Thoracic aorta (tissue), 2 donors: ENCODE measurements at regions not wholly inside any gene's neighbourhood (a gene's known extent, or its start where the extent isn't known, plus 50 kb on each side); places are given as distances from the start of the nearest gene placed in this dataset.

ENCODE experiments used
- ATAC-seq: fragments of 150-250 bp; one replicate; pipeline ENCODE4 v1.8.0; 2017; ENCODE audit warnings: low read depth; ENCODE audit not compliant: insufficient number of reproducible peaks, low FRiP score
- DNase-seq: peaks from one replicate; pipeline ENCODE4 v3.0.0-alpha.2; 2020; ENCODE audit warnings: low spot score
- H3K27ac ChIP-seq, 2 donors: fragments of 200-600 bp; sonication (generic); 1 replicate in 1 of 2; 2 replicates in 1 of 2; pipeline ENCODE4 v1.5.1; 2016; ENCODE audit warnings: mild to moderate bottlenecking in 2 of 2, moderate library complexity in 2 of 2
- H3K27me3 ChIP-seq: fragments of 200-600 bp; sonication (generic); replicated peaks from 2 replicates; pipeline ENCODE4 v1.6.0; 2016; ENCODE audit warnings: mild to moderate bottlenecking; ENCODE audit not compliant: insufficient read depth
- H3K36me3 ChIP-seq: fragments of 200-600 bp; sonication (generic); one replicate; pipeline ENCODE4 v1.5.1; 2016
- H3K4me1 ChIP-seq, 2 donors: fragments of 200-600 bp; sonication (generic); 1 replicate in 1 of 2; 2 replicates in 1 of 2; pipeline versions ENCODE4 v1.5.1 to v1.6.0; 2016; ENCODE audit warnings: low read depth in 2 of 2, mild to moderate bottlenecking in 1 of 2; ENCODE audit not compliant: control insufficient read depth in 1 of 2
- H3K4me3 ChIP-seq: fragments of 200-600 bp; sonication (generic); 2 replicates; pipeline ENCODE4 v1.5.1; 2016; ENCODE audit warnings: mild to moderate bottlenecking
- H3K9me3 ChIP-seq: fragments of 200-600 bp; sonication (generic); 2 replicates; pipeline ENCODE4 v1.5.1; 2016
- TF ChIP-seq, protein P1 (sequence below): fragments of 200-600 bp; sonication (generic); IDR thresholded peaks from one replicate; pipeline ENCODE4 v1.5.1; 2019; ENCODE audit warnings: antibody characterized with exemption

DNA sequence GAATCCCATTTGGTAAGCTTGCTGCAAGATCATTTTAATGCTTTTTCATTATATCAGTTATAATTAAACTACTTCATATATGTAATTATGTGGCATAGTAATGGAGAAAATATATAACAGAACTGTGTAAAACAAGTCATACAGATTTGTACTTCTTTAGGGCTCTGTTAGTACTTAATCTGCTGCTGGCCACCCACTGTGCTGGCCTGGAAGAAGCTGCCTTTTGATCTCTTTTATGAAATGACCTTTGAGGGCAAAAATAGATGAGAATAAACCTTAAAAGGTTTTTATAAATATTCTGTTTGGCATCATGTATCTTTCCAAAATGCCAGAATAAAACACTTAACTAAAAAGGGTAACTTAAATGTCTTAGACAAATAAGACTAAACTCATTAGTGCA, 262.9 kb downstream of the ZIC1 start:
- Histone ChIP-seq H3K36me3 (no peaks in the 10 kb centered on the region), H3K9me3 (no peaks in the 10 kb centered on the region), H3K27ac (no peak overlapping the region), H3K4me1 (no peaks in the 10 kb centered on the region), H3K27me3 (no peaks in the 10 kb centered on the region), H3K4me3 (no peak overlapping the region)
- DNase-seq (no peak), ATAC-seq (no peak)
- TF ChIP-seq, protein P1, sequence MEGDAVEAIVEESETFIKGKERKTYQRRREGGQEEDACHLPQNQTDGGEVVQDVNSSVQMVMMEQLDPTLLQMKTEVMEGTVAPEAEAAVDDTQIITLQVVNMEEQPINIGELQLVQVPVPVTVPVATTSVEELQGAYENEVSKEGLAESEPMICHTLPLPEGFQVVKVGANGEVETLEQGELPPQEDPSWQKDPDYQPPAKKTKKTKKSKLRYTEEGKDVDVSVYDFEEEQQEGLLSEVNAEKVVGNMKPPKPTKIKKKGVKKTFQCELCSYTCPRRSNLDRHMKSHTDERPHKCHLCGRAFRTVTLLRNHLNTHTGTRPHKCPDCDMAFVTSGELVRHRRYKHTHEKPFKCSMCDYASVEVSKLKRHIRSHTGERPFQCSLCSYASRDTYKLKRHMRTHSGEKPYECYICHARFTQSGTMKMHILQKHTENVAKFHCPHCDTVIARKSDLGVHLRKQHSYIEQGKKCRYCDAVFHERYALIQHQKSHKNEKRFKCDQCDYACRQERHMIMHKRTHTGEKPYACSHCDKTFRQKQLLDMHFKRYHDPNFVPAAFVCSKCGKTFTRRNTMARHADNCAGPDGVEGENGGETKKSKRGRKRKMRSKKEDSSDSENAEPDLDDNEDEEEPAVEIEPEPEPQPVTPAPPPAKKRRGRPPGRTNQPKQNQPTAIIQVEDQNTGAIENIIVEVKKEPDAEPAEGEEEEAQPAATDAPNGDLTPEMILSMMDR, result no peak

DNA sequence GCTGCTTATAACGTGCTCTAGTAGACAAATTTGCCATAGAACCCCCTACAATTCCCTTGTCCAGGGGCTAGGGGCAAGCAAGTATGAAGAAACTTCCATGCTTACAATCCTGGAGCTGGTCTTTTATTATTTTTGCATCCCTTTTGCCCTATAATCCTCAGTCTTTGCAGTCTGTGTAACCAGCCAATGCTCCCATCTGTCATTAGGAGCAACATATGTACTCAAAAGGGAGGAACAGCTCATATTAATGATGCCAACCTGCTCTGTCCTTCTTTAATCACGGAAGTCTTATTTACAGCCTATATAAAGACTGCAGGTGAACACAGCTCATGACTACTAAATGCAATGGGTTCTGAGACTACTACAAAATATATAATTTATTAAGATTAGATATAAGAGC, 263.3 kb downstream of the ZIC1 start:
- ATAC-seq, result no peak
- no peak for DNase-seq
- Histone ChIP-seq H3K4me3 (no peak overlapping the region), H3K4me1 (no peaks in the 10 kb centered on the region), H3K9me3 (no peaks in the 10 kb centered on the region), H3K36me3 (no peaks in the 10 kb centered on the region), H3K27me3 (no peaks in the 10 kb centered on the region), H3K27ac (no peak overlapping the region)
- TF ChIP-seq, protein P1, result no peak

DNA sequence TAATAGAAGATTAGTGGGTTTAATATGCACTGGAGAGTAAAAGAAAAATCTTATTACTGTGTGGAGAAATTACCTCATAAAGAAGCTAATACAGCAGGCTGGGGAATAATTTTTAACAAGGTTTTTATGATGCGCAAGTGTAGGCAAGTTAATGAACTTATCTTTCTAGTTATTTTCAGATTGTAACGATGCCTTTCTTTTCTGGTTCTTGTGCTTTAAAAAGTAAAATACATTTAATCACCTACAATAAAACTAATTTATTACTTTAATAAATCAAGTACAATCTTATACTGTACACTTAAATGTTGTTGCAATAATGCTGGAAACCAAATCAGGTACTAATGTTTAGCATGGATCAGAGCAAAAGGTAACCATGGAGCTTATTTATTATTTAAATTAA, 266.6 kb downstream of the ZIC1 start:
- ATAC-seq, result no peak
- Histone ChIP-seq H3K27me3 (no peaks in the 10 kb centered on the region), H3K36me3 (no peaks in the 10 kb centered on the region), H3K27ac (no peak overlapping the region), H3K9me3 (no peaks in the 10 kb centered on the region), H3K4me1 (no peaks in the 10 kb centered on the region), H3K4me3 (no peak overlapping the region)
- TF ChIP-seq, protein P1, result no peak
- no peak for DNase-seq

DNA sequence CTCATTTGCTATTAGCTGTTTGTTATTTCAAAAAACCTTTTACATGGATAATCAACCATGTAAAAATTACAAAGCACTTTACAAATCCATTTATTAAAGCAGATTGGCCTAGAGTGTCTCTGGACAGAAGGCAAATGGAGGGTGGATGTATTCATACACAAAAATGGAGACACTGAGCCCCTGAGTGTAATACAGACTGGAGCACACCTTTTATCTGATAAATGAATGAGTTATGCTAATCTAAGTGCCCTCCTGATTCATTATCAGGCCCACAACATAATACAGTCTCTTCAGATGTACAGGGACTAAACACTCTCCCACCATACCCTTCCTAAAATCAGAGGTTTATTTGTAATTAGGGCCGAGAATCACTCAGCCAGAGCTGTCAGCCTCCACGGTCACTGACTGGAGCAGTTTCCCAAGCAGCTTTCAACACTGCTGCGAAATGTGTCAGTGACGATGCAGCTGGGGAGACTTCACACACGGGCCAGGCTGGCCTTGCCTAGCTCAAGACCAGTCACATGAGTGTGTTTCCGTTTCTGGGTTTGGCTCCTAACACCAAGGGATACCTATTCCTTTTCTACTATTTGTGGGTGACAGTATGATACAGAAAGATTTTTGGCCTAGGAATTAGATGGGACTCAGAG, 271.8 kb downstream of the ZIC1 start:
- H3K36me3 ChIP-seq, result no peaks in the 10 kb centered on the region
- no peak overlapping the region for H3K4me3 ChIP-seq
- no peaks in the 10 kb centered on the region for H3K27me3 ChIP-seq
- DNase-seq (no peak), ATAC-seq (no peak)
- H3K4me1 ChIP-seq, result peaks cover 0 to 4% of the 10 kb centered on the region in 2 donors
- TF ChIP-seq, protein P1, result no peak
- H3K27ac ChIP-seq, result no peak overlapping the region
- H3K9me3 ChIP-seq, result no peaks in the 10 kb centered on the region

DNA sequence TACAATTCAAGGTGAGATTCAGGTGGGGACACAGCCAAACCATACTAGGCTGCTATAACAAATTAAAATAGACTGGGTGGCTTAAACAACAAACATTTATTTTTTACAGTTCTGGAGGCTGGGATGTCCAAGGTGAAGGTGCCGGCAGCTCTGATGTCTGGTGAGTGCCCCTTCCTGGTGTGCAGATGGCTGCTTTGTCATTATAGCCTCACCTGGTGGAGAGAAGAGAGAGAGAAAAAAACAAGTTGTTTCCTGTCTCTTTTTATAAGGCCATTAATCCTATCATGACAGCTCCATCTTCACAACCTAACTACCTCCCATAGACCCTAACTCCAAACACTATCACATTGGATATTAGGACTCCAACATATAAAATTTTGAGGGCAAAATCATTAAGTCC, 279.7 kb downstream of the ZIC1 start:
- no peaks in the 10 kb centered on the region for H3K4me1 ChIP-seq

More for the DNA sequence above, 279.7 kb downstream of the ZIC1 start:
- Histone ChIP-seq H3K27me3 (no peaks in the 10 kb centered on the region), H3K27ac (no peak overlapping the region), H3K4me3 (no peak overlapping the region), H3K9me3 (no peaks in the 10 kb centered on the region), H3K36me3 (no peaks in the 10 kb centered on the region)
- DNase-seq, result no peak
- TF ChIP-seq, protein P1, result no peak
- no peak for ATAC-seq
